Type B pancreatic cell (in vitro differentiated cells): ENCODE measurements at regions not wholly inside any gene's neighbourhood (a gene's known extent, or its start where the extent isn't known, plus 50 kb on each side); places are given as distances from the start of the nearest gene placed in this dataset.
"Not testable (repeated sequence)": the region's sequence is repeated elsewhere in the genome, so short reads cannot be mapped to it uniquely, and the experiment has no call there.

Experiments used
- DNase-seq: peaks from one replicate; pipeline ENCODE4 v3.0.0; 2021; ENCODE audit warnings: mixed read lengths; ENCODE audit not compliant: unreplicated experiment; ENCODE audit errors: extremely low spot score
- H3K27ac Mint-ChIP-seq: 2 replicates; pipeline ENCODE4 v1.8.0; 2021; ENCODE audit warnings: mild to moderate bottlenecking, mixed read lengths
- H3K27me3 Mint-ChIP-seq: 2 replicates; pipeline ENCODE4 v1.8.0; 2021; ENCODE audit warnings: mixed read lengths
- H3K36me3 Mint-ChIP-seq: 2 replicates; pipeline ENCODE4 v1.8.0; 2021; ENCODE audit warnings: mixed read lengths
- H3K4me1 Mint-ChIP-seq: one replicate; pipeline ENCODE4 v1.8.0; 2021; ENCODE audit warnings: mixed read lengths; ENCODE audit not compliant: unreplicated experiment
- H3K4me3 Mint-ChIP-seq: 2 replicates; pipeline ENCODE4 v1.8.0; 2021; ENCODE audit warnings: mild to moderate bottlenecking, mixed read lengths
- H3K9me3 Mint-ChIP-seq: 2 replicates; pipeline ENCODE4 v1.8.0; 2021; ENCODE audit warnings: mixed read lengths
- TF ChIP-seq, protein P1 (sequence below): fragments of 200-600 bp; sonication (generic); conservative IDR thresholded peaks from 2 replicates; pipeline ENCODE4 v1.5.0; 2021; ENCODE audit warnings: antibody characterized with exemption, mild to moderate bottlenecking

DNA sequence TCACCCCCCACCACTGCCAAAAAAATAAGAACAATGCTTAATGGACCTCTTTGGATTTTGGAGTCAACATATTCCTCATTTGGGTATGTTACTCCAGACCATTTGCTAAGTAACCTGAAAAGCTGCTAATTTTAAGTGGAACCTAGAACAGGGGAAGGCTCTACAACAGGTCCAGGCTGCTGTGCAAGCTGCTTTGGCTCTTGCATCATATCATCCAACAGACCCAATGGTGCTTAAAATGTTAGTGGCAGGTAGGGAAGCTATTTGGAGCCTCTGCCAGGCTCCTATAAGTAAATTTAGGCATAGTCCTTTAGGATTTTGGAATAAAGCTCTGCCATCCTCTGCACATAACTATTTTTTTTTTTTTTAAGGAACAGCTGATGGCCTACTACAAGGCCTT, 132.2 kb upstream of the PMCH start:
- peaks cover 6% of the 10 kb centered on the region for H3K27me3 Mint-ChIP-seq
- TF ChIP-seq, protein P1, sequence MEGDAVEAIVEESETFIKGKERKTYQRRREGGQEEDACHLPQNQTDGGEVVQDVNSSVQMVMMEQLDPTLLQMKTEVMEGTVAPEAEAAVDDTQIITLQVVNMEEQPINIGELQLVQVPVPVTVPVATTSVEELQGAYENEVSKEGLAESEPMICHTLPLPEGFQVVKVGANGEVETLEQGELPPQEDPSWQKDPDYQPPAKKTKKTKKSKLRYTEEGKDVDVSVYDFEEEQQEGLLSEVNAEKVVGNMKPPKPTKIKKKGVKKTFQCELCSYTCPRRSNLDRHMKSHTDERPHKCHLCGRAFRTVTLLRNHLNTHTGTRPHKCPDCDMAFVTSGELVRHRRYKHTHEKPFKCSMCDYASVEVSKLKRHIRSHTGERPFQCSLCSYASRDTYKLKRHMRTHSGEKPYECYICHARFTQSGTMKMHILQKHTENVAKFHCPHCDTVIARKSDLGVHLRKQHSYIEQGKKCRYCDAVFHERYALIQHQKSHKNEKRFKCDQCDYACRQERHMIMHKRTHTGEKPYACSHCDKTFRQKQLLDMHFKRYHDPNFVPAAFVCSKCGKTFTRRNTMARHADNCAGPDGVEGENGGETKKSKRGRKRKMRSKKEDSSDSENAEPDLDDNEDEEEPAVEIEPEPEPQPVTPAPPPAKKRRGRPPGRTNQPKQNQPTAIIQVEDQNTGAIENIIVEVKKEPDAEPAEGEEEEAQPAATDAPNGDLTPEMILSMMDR = no peak
- no peak overlapping the region for H3K4me3 Mint-ChIP-seq
- peaks cover 9% of the 10 kb centered on the region for H3K9me3 Mint-ChIP-seq
- no peak for DNase-seq
- peaks cover 11% of the 10 kb centered on the region for H3K4me1 Mint-ChIP-seq
- H3K27ac Mint-ChIP-seq = no peak overlapping the region
- H3K36me3 Mint-ChIP-seq = no peaks in the 10 kb centered on the region

GRCh38 chr12:102326982-102327381, 129.3 kb upstream of the PMCH start:
- Mint-ChIP-seq H3K4me3 (no peak overlapping the region), H3K36me3 (no peaks in the 10 kb centered on the region), H3K4me1 (peaks cover 11% of the 10 kb centered on the region), H3K27ac (no peak overlapping the region), H3K27me3 (peaks cover under 1% of the 10 kb centered on the region), H3K9me3 (peaks cover 4% of the 10 kb centered on the region)
- TF ChIP-seq, protein P1 = no peak
- DNase-seq = no peak

GRCh38 chr12:102325108-102325507, 127.5 kb upstream of the PMCH start:
- peaks cover 11% of the 10 kb centered on the region for H3K4me1 Mint-ChIP-seq
- not testable (repeated sequence) for H3K27ac Mint-ChIP-seq, H3K36me3 Mint-ChIP-seq, H3K9me3 Mint-ChIP-seq, H3K27me3 Mint-ChIP-seq, DNase-seq, H3K4me3 Mint-ChIP-seq

- TF ChIP-seq, protein P1 = no peak
- DNase-seq = no peak
- no peak overlapping the region for H3K27ac Mint-ChIP-seq
- H3K4me1 Mint-ChIP-seq = peaks cover 11% of the 10 kb centered on the region
- H3K9me3 Mint-ChIP-seq = peaks cover 8% of the 10 kb centered on the region
- no peak overlapping the region for H3K4me3 Mint-ChIP-seq
- H3K36me3 Mint-ChIP-seq = no peaks in the 10 kb centered on the region
- no peaks in the 10 kb centered on the region for H3K27me3 Mint-ChIP-seq
These were observed 126.2 kb upstream of the PMCH start for GRCh38 chr12:102323799-102324198.

DNA sequence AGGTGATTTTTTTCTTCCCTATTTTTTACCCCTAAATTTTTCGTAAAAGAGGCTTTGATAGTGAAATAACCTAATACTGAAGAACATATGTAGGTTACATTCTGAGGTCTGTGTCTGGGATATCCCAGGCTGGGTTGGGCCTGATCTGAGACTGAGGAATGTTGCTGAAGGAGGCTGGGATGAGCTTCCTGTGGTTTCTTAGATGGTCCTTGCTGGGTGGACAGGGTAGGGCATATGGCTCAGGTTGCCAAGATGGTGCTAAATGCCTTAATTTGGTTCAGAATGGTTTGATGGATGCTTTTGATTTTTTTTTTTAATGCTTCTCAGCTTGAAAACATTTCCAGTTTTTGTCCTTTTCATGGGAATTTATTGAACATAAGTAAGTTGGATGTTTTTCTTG, 124.6 kb upstream of the PMCH start:
- TF ChIP-seq, protein P1 = no peak
- Mint-ChIP-seq H3K9me3 (peaks cover 8% of the 10 kb centered on the region), H3K4me3 (no peak overlapping the region), H3K36me3 (no peaks in the 10 kb centered on the region), H3K27ac (no peak overlapping the region), H3K27me3 (peaks cover 1% of the 10 kb centered on the region), H3K4me1 (peaks cover 5% of the 10 kb centered on the region)
- no peak for DNase-seq

DNA sequence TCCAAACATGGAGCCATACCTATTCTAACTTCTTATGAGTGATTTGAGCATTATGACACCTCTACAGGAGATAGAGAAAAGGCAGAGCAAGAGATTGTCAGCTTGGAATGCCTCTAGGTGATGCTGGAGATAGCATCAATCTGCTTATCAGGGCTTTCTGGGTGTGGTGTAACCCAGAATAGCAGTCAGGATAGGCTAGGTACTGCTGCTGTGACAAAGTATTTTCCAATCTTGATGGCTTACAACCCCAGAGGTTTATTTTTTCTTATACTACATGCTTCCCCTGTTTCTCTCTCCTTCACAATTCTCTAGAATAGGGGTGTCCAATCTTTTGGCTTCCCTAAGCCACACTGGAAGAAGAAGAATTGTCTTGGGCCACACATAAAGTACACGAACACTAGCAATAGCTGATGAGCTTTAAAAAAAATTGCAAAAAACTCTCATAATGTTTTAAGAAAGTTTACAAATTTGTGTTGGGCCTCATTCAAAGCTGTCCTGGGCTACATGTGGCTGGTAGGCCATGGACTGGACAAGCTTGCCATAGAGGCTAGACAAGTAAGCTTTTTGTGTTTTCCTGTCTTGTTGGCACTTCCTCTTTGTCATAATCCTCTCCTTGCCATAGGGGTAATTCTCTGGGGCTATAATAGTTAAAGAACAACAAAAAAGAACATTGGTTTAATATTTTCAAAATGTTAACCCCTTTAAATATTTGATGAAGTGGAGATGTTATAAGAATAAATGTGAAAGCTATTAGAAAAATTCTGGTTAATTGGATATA, 123.9 kb upstream of the PMCH start:
- peaks cover 3% of the 10 kb centered on the region for H3K27me3 Mint-ChIP-seq
- peaks cover 3% of the 10 kb centered on the region for H3K9me3 Mint-ChIP-seq
- H3K27ac Mint-ChIP-seq = no peak overlapping the region
- no peaks in the 10 kb centered on the region for H3K4me1 Mint-ChIP-seq
- DNase-seq = no peak
- TF ChIP-seq, protein P1 = no peak
- no peak overlapping the region for H3K4me3 Mint-ChIP-seq
- H3K36me3 Mint-ChIP-seq = no peaks in the 10 kb centered on the region
